ENCODE measurements at regions not wholly inside any gene's neighbourhood (a gene's known extent, or its start where the extent isn't known, plus 50 kb on each side); places are given as distances from the start of the nearest gene placed in this dataset.

- DNase-seq, result no peak
These were observed 154.8 kb downstream of the RPS24 start for GRCh38 chr10:78188446-78188845.

- DNase-seq, result peak; percentile 70
These were observed 156.6 kb downstream of the RPS24 start for GRCh38 chr10:78190051-78190825.

- DNase-seq, result no peak
These were observed 157.6 kb downstream of the RPS24 start for GRCh38 chr10:78191301-78191700.

GRCh38 chr10:78193189-78193588, 159.5 kb downstream of the RPS24 start:
- DNase-seq, result no peak

GRCh38 chr10:78194050-78194449, 160.4 kb downstream of the RPS24 start:
- no peak for DNase-seq

GRCh38 chr10:78194539-78195402, 161.1 kb downstream of the RPS24 start:
- no peak for DNase-seq

GRCh38 chr10:78196396-78196795, 162.7 kb downstream of the RPS24 start:
- peak; percentile 20 for DNase-seq

- DNase-seq, result no peak
These were observed 163.3 kb downstream of the RPS24 start for GRCh38 chr10:78196964-78197363.

GRCh38 chr10:78197628-78198272, 164.1 kb downstream of the RPS24 start:
- no peak for DNase-seq

GRCh38 chr10:78199005-78199725, 165.5 kb downstream of the RPS24 start:
- DNase-seq, result peak; percentile 83

GRCh38 chr10:78199759-78200158, 166.1 kb downstream of the RPS24 start:
- DNase-seq, result peak; percentile 71

GRCh38 chr10:78200686-78201085, 167.0 kb downstream of the RPS24 start:
- DNase-seq, result no peak

GRCh38 chr10:78202386-78202785, 168.7 kb downstream of the RPS24 start:
- DNase-seq, result no peak

- no peak for DNase-seq
These were observed 170.5 kb downstream of the RPS24 start for GRCh38 chr10:78203915-78204818.

GRCh38 chr10:78205457-78206016, 171.9 kb downstream of the RPS24 start:
- DNase-seq, result no peak

GRCh38 chr10:78207216-78207615, 173.6 kb downstream of the RPS24 start:
- no peak for DNase-seq

GRCh38 chr10:78207776-78208175, 174.1 kb downstream of the RPS24 start:
- DNase-seq, result no peak

GRCh38 chr10:78209970-78210369, 176.3 kb downstream of the RPS24 start:
- DNase-seq, result no peak

- DNase-seq, result no peak
These were observed 176.9 kb downstream of the RPS24 start for GRCh38 chr10:78210548-78210947.

- DNase-seq, result no peak
These were observed 177.3 kb downstream of the RPS24 start for GRCh38 chr10:78210976-78211375.

- peak; percentile 4 for DNase-seq
These were observed 177.9 kb downstream of the RPS24 start for GRCh38 chr10:78211561-78212051.
